HFFc6 (cell line): ENCODE measurements at regions not wholly inside any gene's neighbourhood (a gene's known extent, or its start where the extent isn't known, plus 50 kb on each side); places are given as distances from the start of the nearest gene placed in this dataset.

Experiments
- DNase-seq: peaks from one replicate; pipeline ENCODE4 v3.0.0-alpha.2; 2018
- H3K27ac Mint-ChIP-seq: 2 replicates; pipeline ENCODE4 v1.8.0; 2020; ENCODE audit warnings: mild to moderate bottlenecking, mixed read lengths
- H3K27me3 Mint-ChIP-seq: 2 replicates; pipeline ENCODE4 v1.8.0; 2021; ENCODE audit warnings: mild to moderate bottlenecking, moderate library complexity, mixed read lengths; ENCODE audit not compliant: insufficient read depth
- H3K36me3 Mint-ChIP-seq: 2 replicates; pipeline ENCODE4 v1.8.0; 2021; ENCODE audit warnings: low read depth, mixed read lengths
- H3K4me1 Mint-ChIP-seq: 2 replicates; pipeline ENCODE4 v1.8.0; 2020; ENCODE audit warnings: low read depth, mixed read lengths
- H3K4me3 Mint-ChIP-seq: 2 replicates; pipeline ENCODE4 v1.8.0; 2020; ENCODE audit warnings: mild to moderate bottlenecking, moderate library complexity, mixed read lengths
- H3K9me3 Mint-ChIP-seq: 2 replicates; pipeline ENCODE4 v1.8.0; 2020; ENCODE audit warnings: mild to moderate bottlenecking, mixed read lengths
- TF ChIP-seq, protein P1 (sequence below): fragments of 200-600 bp; sonication (generic); IDR thresholded peaks from 2 replicates; pipeline ENCODE4 v1.5.0; 2021; ENCODE audit warnings: antibody characterized with exemption, mild to moderate bottlenecking

DNA sequence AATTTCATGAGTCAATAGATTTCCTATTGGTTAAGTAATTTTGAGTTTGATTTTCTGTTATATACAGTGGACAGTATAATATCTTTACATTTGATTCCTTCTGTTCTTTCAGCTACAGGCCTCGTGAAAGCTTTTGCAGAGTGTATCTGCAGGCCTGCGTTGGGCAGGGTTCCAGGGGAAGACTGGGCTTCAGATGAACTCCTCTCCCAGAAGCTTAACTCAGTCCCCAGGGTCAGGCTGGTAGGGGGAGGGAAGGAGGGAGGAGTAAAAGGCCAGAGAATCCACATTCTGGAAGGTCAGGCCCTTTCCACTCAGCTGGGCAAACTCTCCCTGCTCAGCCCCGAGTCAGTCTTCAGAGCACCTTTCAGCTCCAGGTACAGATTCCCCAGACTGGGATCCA is 100.4 kb upstream of the NECTIN1 start:
- no peaks in the 10 kb centered on the region for H3K4me1 Mint-ChIP-seq
- no peak overlapping the region for H3K4me3 Mint-ChIP-seq
- H3K27me3 Mint-ChIP-seq, result peaks cover 33% of the 10 kb centered on the region
- peaks cover 5% of the 10 kb centered on the region; the same call in 1 of the 2 replicates for H3K9me3 Mint-ChIP-seq
- DNase-seq, result no peak
- H3K27ac Mint-ChIP-seq, result no peak overlapping the region
- TF ChIP-seq, protein P1, sequence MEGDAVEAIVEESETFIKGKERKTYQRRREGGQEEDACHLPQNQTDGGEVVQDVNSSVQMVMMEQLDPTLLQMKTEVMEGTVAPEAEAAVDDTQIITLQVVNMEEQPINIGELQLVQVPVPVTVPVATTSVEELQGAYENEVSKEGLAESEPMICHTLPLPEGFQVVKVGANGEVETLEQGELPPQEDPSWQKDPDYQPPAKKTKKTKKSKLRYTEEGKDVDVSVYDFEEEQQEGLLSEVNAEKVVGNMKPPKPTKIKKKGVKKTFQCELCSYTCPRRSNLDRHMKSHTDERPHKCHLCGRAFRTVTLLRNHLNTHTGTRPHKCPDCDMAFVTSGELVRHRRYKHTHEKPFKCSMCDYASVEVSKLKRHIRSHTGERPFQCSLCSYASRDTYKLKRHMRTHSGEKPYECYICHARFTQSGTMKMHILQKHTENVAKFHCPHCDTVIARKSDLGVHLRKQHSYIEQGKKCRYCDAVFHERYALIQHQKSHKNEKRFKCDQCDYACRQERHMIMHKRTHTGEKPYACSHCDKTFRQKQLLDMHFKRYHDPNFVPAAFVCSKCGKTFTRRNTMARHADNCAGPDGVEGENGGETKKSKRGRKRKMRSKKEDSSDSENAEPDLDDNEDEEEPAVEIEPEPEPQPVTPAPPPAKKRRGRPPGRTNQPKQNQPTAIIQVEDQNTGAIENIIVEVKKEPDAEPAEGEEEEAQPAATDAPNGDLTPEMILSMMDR, result no peak
- H3K36me3 Mint-ChIP-seq, result no peaks in the 10 kb centered on the region; the same call in 1 of the 2 replicates

DNA sequence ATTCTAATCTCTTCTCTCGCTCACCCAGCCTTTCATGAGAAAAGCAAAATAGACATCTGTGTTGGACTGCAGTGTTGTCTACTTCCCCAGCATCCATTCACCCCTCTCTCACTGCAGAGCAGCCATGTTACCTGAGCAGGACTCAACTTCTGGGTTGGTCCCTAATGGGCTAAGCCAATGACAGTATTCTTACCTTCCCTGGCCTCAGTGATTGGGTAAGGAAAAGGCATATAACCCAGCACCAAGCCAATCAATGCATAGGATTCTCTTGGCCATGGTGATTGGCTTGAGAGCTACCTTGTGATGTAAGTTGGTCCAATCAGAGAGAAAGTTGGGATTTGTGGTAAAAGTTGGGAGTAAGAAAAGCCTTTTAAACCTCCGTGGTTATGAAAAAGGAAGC is 99.8 kb upstream of the NECTIN1 start:
- Mint-ChIP-seq H3K27me3 (peaks cover 35% of the 10 kb centered on the region), H3K4me3 (no peak overlapping the region)

DNA sequence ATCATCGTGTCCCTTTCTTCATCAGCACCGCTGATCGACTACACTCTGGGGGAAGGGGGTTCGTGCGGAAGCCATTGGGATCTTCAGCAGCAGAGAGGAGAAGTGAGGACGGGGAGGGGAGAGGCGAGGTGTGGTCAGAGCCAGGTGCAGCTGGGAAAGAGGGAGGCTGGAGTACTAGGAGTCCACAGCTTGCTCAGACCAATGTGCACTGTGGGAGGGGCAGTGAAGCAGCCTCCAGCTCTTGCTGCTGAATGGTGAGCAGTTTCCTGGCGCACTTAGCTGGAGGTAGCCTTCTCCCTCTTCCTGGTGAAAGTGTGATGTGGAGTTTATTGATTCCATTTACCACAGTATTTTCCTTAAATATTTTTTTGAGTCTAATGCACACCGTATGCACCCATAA is 99.0 kb upstream of the NECTIN1 start:
- H3K4me3 Mint-ChIP-seq, result no peak overlapping the region
- no peaks in the 10 kb centered on the region; the same call in 1 of the 2 replicates for H3K36me3 Mint-ChIP-seq
- H3K27ac Mint-ChIP-seq, result no peak overlapping the region
- peaks cover 5% of the 10 kb centered on the region; the same call in 1 of the 2 replicates for H3K9me3 Mint-ChIP-seq
- H3K4me1 Mint-ChIP-seq, result no peaks in the 10 kb centered on the region
- H3K27me3 Mint-ChIP-seq, result peaks cover 35% of the 10 kb centered on the region
- TF ChIP-seq, protein P1, result no peak
- DNase-seq, result no peak

More for the DNA sequence above, 99.8 kb upstream of the NECTIN1 start:
- no peaks in the 10 kb centered on the region; the same call in 1 of the 2 replicates for H3K36me3 Mint-ChIP-seq
- no peak overlapping the region for H3K27ac Mint-ChIP-seq
- H3K4me1 Mint-ChIP-seq, result no peaks in the 10 kb centered on the region
- TF ChIP-seq, protein P1, result no peak
- peaks cover 5% of the 10 kb centered on the region; the same call in 1 of the 2 replicates for H3K9me3 Mint-ChIP-seq
- DNase-seq, result no peak

DNA sequence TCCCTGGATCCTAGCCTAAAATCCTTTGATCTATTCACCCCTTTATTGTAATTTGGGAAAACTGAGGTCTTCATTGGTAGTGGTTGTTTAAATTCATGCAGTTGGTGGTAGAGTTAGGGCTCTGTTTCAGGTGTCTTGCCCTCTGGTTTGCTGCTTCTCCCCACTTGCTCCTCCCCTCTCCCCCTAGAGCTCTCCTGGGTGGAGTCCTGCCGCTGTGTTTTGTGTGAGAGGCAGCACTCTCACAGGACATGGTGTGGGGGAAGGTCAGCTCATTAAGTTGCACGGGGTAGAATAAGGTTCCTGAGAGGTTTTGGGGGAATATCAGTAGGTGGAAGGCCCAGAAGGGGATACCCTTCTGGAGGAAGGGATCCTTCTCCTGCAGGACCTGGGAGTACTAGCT is 98.1 kb upstream of the NECTIN1 start:
- H3K27me3 Mint-ChIP-seq, result peaks cover 39% of the 10 kb centered on the region
- no peak overlapping the region for H3K27ac Mint-ChIP-seq
- H3K4me3 Mint-ChIP-seq, result no peak overlapping the region
- no peaks in the 10 kb centered on the region; the same call in 1 of the 2 replicates for H3K36me3 Mint-ChIP-seq
- TF ChIP-seq, protein P1, result no peak
- H3K9me3 Mint-ChIP-seq, result peaks cover 5% of the 10 kb centered on the region; the same call in 1 of the 2 replicates
- no peak for DNase-seq
- no peaks in the 10 kb centered on the region for H3K4me1 Mint-ChIP-seq

DNA sequence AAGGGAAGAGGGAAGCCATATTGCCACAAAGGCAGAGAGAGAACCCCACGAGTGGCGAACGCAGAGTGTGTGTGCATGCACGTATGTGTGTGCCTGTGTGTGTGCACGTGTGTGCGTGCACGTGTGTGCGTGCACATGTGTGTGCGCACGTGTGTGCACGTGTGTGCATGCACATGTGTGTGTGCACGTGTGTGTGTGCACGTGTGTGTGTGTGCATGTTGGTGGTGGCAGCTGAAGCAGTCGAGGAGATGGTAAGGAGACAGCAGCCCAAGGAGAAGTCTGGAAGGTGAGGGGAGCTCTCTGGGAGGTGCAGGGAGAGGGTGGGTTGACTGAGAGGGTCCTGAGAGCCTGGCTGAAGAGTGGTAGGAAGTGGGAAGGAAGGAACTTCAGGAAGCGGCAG is 94.1 kb upstream of the NECTIN1 start:
- TF ChIP-seq, protein P1, result no peak
- Mint-ChIP-seq H3K4me3 (no peak overlapping the region), H3K27ac (no peak overlapping the region), H3K27me3 (peaks cover 35% of the 10 kb centered on the region), H3K4me1 (no peaks in the 10 kb centered on the region), H3K36me3 (no peaks in the 10 kb centered on the region; the same call in 1 of the 2 replicates), H3K9me3 (peaks cover 5% of the 10 kb centered on the region; the same call in 1 of the 2 replicates)
- no peak for DNase-seq

DNA sequence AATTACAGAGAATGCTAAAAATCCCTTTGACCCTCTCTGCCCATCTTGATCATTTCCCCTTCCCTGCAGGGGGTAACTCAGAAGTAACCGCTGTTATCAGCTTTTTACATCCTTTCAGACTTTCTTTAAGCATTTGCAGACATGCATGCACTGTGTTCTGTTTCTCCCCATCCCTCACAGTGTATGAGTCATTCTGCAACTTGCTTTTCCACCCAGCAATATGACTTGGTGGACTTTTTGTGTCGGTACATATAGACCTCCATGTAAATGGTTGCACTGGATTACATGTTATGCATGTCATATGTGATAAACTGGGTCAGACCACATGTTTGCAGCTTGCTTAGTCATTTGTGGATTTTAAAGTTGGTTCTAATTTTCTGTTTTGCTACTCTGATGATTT is 87.7 kb upstream of the NECTIN1 start:
- Mint-ChIP-seq H3K9me3 (no peaks in the 10 kb centered on the region), H3K27ac (no peak overlapping the region), H3K36me3 (no peaks in the 10 kb centered on the region), H3K4me1 (no peaks in the 10 kb centered on the region), H3K4me3 (no peak overlapping the region), H3K27me3 (peaks cover 13% of the 10 kb centered on the region)
- no peak for DNase-seq
- TF ChIP-seq, protein P1, result no peak
